NCI-H2029 (cell line): ENCODE measurements at regions not wholly inside any gene's neighbourhood (a gene's known extent, or its start where the extent isn't known, plus 50 kb on each side); places are given as distances from the start of the nearest gene placed in this dataset.
"Not testable (repeated sequence)": the region's sequence is repeated elsewhere in the genome, so short reads cannot be mapped to it uniquely, and the experiment has no call there.

ENCODE experiments used
- DNase-seq: peaks from one replicate; lab custom pipeline; 2025; lab: John Stamatoyannopoulos, UW

DNA sequence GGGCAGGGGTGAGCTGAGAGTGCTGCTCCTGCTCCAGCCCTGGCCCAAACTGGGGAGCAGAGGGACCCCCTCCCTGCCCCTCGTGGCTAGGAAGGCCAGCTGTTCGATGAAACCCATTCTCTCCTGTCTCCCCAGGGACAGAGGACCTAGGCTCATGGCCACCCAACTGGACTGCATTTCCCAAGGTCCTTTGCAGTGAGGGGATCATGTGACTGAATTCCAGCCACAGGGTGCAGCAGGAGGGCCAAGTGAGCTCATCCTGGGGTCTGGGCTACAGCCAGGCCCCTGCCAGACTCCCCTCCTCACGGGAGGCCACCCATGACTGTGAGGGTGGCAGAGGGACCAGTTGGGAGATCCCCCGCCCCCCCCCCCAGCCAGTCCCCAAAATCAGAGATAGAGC, 777.6 kb downstream of the TBC1D22A start:
- DNase-seq, result no peak

DNA sequence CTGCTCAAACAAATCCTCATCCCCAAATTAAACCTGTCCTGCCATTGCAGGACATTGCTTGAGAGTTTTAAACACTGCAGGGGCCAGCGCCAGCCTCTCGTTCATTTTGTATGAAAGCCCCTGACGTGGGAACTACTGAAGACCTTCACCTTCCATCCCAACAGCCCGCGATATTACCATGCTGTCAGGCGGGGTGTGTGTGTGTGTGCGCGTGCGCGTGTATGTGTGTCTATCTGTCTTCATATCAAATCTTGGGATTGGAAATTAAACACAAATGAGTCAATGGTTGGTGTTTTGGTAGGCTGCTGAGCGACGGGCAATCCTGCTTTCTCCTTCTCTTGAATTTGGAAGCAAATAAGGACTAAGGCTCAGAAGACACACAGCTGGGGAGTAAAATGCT, 776.9 kb downstream of the TBC1D22A start:
- DNase-seq, result no peak

DNA sequence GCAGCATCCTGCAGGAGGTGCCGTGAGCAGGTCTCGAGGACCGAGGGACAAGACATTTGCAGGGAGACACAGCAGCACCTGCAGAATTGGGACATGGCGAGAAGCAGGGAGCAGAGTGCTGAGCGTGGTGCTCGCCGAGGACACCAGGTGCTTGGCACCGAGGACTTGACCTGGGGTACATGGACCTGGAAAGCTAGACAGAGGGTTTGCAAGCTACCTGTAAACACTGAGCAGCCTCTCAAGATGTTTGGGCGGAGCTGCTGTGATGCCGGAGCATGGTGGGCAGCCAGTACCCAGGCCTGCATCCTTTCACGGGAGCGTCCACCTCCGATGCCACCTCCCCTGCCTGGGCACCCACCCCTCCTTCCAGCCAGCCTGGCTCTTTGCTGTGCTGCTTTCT, 773.2 kb downstream of the TBC1D22A start:
- no peak for DNase-seq

DNA sequence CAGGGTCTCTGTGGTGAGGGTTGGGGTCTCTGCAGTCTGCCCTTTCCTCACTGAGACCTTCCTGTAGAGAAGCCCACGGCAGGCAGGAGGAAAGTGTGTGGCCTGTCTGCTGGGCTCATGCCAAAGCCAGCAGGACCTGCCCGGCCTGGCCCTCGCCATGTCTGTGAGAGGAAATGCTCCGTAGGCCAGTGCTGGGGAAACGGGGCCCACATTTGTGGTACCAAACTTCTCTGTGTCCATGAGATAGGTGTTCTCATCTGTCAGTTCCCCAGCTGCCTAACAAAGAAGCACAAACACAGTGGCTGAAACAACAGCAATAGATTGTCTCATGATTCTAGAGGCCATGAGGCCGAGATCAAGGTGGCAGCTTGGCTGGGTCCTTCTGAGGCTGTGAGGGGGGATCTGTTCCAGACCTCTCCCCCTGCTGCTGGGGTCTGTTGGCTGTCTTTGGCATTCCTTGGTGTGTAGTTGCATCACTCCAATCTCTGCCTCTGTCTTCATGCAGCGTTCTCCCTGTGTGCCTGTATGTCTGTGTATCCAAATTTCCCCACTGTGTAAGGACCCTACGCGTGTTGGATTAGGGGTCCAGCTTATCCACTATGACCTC, 772.5 kb downstream of the TBC1D22A start:
- peak; percentile 49 for DNase-seq

DNA sequence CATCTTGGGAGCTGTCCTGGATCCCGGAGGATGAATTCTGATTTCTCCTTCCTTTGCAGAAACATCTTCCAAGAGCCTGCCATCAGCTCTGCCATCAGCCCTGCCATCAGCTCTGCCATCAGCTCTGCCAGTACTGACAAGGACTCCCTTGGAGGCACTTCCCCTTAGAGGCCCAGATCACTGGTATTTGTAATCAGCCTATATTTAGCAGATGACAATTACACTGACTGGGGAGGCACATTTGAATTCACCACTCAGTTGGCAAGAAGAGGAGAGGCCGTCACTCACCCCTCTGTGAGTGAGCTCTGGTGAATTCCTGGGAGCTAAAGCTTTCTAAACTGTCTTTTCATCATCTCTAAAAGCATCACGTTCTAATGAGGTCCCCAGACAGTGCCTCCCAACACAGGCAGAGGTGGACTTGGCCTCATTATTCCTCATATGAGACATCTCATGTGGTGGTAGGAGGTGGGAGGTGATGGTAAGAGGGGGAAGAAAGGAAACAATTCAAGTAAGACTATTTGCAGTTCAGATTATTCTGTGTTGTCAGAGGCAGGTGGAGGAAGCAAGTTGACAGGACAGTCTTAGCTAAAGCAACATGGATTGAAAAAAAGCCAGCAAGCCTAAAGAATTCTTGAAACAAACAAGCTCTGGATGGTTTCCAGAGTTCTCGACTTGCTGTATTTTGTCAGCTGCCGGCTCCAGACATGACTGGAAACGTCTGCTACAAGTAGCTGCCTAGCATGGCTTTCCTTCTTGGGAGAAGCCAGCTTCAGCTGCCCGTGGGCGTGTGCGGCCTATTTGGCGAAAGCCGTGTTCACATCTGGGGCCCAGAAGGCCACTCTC, 771.7 kb downstream of the TBC1D22A start:
- DNase-seq, result peak; percentile 49

DNA sequence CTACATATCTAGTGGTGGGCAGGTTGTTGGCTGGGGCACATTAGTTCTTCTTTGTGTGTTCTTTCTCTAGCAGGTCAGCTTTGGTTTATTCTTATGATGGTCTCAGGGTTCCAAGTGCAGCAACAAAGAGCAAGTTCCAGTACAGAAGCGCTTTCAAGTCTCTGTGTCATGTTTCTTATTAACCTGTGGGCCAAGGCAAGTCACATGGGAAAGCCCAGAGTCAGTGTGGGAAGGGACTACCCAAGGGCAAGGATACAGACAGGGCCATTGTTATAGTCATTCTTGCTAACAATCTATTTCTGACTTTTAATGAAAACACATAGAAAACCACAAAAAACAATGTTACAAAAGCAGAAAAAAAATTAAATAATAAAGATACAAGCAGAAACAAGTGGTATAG, 754.6 kb downstream of the TBC1D22A start:
- no peak for DNase-seq

DNA sequence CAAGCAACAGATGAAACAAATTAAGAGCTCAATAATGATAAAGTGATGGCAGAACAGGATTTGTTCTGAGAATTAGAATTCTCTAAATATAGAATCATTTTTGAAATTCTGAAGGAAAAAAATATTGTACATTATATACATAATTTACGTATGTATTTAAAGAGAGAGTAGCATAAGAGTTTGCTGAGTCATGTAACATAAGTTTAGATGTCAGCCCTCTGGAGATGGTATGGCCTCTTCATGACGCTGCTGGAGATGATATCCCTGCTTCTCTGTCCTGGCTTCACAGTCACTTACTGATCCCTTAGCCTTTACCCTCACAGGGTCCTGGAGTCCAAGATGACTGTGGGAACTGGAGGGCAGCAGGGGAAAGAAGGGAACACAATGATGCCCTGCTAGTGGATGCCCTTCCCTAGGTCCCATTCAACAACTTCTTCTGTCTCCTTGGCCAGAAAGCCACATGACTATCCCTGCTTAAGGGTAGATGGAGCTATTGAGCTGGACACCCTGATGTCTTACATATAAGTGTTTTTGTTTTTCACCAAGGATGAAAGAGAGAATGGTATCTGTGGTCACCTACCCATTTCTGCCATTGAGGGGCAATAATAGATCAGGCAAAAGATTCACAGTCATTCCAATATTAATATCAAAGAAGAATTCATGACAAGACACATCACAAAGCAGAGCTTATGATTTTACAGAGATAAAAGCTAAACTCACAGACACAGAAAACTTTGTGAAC, 753.1 kb downstream of the TBC1D22A start:
- no peak for DNase-seq

DNA sequence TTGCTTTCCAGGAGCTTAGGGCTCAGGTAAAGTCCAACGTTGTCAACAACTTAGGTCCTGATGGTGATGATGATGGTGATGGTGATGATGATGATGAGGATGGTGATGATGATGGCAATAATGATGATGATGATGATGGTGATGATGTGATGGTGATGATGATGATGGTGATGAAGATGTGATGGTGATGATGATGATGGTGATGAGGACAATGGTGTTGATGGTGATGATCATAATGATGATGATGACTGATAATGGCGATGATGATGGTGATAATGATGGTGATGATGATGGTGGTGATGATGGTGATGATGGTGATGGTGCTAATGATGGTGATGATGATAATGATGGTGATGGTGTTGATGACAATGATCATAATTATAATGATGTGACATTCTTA, 750.2 kb downstream of the TBC1D22A start:
- DNase-seq, result no peak

DNA sequence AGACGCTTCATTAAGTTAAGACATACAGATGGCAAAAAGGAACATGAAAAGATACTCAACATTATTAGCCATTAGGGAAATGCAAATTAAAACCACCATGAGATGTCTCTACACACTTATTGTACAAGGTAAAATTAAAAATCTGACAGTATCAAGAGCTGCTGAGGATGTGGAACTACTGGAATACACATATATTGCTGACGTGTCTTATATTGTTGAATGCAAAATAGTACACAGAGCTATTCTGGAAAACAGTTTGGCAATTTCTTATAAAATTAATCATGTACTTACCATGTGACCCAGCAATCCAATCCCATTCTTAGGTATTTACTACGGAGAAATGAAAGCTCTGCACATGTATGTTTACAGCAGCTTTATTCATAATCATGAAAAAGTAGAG, 742.5 kb downstream of the TBC1D22A start:
- DNase-seq, result no peak

DNA sequence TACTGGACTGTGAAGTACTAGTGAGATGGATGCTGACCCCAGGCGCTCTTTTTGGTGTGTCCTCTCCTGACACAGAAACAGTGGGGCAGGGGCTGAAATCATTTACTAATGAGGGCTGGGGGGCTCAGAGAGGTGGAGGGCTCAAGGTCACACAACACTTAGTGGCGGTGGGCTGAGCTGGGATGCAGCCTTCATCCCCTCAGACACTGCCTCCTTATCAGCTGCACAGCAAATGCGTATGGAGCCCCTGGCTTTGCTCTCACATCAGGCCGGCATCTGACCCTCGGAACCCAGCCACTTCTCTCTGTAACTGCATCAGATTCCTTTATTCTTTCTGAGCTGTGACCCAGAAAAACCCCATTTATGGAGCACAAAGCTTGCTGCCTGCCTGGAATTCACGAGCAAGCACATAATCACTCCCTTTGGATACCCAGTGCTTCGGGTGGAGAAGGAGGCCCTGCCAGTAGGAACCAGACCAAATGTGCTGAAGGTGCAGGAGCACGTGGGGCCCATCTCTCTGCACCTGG, 736.6 kb downstream of the TBC1D22A start:
- no peak for DNase-seq

DNA sequence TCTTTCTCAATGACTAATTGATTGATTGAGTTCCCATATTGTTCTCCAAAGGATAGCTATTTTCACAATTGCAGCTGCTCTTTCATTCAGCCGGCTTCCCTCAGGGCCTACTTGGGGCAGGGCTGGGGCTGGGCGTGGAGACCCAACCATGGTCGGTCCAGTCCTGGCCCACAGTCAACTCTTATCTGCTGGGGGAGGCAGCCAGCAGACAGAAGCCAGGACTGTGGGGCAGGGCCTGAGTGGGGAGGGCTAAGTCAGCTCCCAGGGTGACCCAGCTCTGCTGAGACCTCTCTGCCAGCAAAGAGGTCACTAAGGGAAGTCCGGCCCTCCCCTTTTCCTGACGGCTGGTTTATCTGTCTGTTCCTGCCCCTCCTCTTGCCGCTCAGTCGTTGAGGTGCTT, 735.2 kb downstream of the TBC1D22A start:
- no peak for DNase-seq

DNA sequence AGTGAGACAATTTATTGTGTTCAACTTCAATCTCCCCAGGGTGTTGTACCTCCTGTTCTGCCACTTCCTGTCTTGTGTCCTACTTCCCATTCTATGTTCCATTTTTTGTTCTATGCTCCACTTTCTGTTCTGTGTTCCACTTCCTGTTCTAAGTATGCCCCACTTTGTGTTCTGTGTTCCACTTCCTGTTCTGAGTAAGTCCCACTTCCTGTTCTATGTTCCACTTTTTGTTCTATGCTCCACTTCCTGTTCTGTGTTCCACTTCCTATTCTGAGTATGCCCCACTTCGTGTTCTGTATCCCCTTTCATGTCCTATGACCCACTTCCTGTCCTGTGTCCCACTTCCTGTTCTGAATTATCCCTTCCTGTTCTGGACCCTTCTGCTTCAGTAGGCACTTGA, 732.7 kb downstream of the TBC1D22A start:
- no peak for DNase-seq

DNA sequence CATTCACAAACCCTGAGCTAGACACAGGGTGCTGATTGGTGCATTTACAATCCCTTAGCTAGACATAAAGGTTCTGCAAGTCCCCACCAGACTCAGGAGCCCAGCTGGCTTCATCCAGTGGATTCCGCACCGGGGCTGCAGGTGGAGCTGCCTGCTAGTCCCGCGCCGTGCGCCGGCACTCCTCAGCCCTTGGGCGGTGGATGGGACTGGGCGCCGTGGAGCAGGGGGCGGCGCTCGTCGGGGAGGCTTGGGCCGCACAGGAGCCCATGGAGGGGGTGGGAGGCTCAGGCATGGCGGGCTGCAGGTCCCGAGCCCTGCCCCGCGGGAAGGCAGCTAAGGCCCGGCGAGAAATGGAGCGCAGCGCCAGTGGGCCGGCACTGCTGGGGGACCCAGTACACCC, 725.7 kb downstream of the TBC1D22A start:
- DNase-seq, result not testable (repeated sequence)

DNA sequence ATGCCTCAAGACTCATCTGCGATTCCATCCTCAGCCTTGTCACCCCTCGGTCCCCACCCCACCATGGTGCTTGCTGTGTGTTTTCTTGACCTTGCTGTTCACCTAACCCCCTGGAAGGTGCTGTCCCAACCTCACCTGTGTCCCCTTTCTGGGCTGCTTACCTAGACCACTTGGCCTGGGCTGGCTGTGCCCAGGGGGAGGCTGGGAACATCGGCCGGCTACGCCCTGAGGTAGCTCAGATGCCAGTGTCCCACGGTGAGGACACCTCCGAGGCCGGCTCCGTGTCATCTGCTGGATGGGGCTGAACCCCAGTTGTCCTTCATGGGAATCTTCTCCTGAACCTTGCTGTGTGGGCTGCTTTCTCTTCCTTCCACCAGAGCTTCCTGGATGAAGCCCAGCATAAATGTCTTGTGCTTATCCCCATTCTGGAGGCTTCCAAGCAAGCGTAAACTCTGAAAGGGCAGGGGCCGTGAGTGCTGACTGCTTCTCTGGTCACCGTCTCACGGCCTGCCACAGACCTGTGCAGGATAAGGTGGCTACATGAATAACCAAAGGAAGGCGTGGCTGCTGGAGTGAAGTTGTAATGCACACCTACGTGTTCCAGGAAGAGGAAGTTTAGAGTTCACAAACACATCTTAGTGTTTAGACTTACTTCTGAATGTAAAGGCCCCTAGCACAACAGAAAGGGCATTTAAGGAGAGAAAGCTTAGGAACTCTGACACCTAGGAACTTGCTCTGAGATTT, 724.3 kb downstream of the TBC1D22A start:
- DNase-seq, result no peak

DNA sequence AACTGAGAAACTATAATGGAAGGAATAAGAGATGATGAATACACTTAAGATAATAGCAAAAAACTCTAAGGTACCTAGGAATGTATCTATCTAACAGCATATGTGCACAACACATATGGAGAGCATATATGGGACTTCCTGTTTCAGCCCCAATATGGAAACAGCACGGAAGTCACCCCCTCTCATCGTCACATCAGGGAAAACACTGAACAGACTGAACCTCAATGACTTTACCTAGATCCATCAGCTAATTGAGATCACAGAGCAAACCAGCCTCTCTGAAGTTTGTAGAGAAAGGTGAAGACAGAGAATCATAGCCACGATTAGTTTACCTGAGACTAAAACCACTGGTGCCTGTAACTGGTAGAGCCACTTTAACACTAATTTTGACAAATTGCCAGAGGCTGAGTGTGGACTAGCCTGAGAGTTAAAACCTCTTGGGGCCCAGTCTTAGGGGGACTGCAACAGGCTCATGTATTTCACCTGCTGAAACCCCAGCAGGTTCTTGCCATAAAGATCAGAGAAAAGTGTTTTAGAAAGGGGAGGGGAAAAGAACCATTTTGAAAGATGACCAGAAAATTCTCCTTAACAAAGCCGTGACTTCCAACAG, 722.6 kb downstream of the TBC1D22A start:
- no peak for DNase-seq

DNA sequence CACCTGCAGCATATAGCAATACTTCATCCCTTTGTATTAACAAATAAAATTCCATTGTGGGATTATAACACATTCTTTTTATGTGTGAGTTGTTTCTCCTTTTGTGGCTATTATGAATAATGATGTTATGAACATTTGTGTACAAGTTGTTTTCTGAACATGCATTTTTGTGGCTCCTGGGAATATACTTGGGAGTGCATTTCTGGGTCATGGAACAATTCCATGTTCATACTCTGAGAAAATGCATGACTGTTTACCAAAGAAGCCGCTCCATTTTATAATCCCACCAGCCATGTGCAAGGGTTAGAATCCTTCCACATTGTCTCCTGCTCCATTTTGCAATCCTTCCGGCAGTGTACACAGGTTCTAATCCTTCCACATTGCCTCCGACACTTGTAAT, 713.8 kb downstream of the TBC1D22A start:
- no peak for DNase-seq

DNA sequence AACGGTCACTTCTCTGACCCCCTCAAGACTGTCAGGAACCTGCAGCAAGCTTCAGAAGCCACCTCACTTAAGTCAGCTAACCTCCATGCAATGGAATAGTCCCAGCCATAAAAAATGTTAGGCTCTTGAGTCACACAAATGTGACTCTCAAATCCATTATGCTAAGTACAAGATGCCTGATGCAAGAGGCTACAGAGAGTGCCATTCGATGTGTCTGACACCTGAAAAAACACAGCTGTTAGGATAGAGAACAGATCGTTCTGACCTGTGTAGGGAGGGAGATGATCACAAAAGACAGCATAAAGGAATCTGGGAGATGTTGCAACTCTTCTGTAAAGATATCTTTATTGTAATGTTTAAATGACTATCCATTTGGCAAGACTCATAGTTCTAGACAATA, 712.4 kb downstream of the TBC1D22A start:
- no peak for DNase-seq

DNA sequence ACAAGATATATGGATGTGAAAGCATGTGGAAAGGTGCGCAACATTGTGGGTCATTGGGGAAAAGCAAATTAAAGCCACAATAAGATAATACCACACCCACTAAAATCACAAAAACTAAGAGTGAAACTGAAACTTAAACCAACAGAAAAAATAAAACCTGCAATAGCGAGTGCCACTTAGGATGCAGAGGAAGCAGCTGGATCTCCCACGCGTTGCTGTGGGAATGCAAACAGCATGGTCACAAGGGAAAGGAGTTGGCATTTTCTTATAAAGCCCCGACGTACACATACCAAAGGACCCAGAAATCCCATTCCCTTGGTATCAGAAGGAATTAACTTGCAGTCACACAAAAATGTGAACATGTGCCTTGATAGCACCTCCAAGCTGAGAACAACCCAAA, 712.0 kb downstream of the TBC1D22A start:
- DNase-seq, result no peak

DNA sequence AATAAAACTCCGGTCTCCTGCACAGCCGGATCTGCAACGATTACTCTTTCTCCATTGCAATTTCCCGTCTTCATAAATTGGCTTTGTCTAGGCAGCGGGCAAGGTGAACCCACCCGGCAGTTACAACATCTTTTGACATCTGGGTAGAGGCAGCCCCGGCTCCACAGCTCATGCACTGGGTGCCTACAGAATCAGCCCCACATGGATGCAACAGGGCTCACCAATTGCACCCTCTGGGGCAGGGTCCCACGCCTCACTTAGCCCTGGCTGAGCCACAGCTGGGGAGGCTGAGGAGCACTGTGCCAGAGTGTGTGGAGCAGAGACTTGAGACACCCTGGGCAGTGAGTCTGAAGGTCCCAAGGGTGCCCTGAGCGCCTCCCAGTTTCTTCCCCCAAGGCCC, 710.2 kb downstream of the TBC1D22A start:
- DNase-seq, result no peak

DNA sequence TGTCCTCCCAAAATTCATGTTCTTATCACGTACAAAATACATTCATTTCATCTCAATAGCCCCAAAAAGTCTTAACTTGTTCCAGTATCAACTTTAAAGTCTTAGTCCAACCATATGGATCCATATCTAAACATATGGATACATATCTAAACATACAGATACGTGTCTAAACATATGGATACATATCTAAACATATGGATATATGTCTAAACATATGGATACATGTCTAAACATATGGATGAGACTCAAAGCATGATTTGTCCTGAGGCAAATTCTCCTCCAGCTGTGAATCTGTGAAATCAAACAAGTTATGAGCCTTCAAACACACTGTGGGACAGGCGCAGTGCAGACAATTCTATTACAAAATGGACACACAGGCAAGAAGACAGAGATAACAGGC, 709.0 kb downstream of the TBC1D22A start:
- no peak for DNase-seq

DNA sequence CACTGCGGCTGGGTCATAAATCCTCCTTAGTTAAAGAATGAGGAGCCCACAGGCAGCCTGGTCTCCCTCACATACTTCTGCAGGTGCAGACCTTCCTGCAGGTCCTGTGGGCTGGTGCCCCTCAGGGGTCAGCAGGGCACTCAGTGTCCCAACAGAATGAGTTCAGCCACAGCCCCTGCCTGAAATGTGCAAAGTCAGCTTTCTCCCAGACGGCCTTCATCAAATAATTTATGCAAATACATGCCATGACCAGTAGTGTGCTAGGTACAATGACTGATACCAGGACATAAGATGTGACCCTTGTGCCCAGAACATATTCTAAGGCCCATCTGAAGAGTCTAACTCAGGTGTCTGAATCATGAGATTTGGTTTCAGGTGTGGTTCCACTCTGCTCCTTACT, 703.4 kb downstream of the TBC1D22A start:
- no peak for DNase-seq

DNA sequence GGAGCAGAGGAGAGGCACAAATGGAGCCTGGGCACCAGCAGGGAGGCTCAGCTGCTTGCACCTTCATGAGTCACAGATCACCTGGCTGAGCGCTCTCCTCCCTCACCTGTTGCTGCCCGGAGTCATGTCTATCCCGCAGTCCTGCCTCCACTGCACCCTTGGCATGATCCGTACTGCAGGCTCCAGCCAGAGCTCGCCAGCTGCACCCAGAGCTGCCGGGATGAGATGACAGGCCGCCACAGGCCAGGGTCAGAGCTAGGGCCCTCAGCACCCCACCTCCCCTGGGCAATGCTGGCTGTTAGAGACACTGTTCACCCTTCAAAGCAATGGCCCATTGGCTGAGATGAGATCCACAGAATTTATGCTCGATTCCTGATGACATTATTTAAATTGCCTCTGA, 702.8 kb downstream of the TBC1D22A start:
- no peak for DNase-seq
